ENCODE measurements at regions not wholly inside any gene's neighbourhood (a gene's known extent, or its start where the extent isn't known, plus 50 kb on each side); places are given as distances from the start of the nearest gene placed in this dataset.

- no peak for DNase-seq
- H3K4me2 ChIP-seq = no peak overlapping the region
- POLR2A ChIA-PET (ENCODE audit: unreplicated experiment) = no interaction called here
- no peaks in the 10 kb centered on the region for H3K36me3 ChIP-seq (ENCODE audit: low read depth)
- TF ChIP-seq CTCF (conservative IDR thresholded peaks at IDR 0.05) (no peak), EZH2 (IDR thresholded peaks at IDR 0.05; ENCODE audit: low read depth) (no peak)
- BruUV-seq (replicated peaks) = no TSS peak
- H3K27ac ChIP-seq = no peak overlapping the region
- no peaks in the 10 kb centered on the region for H4K20me1 ChIP-seq (ENCODE audit: insufficient read depth)
- H3K27me3 ChIP-seq (ENCODE audit: insufficient read depth, low read depth) = no peaks in the 10 kb centered on the region
- H2AFZ ChIP-seq = no peak overlapping the region
- H3F3A ChIP-seq (ENCODE audit: insufficient read depth, low read depth) = no peaks in the 10 kb centered on the region
- intact Hi-C loops (cut with micrococcal nuclease; ENCODE audit: unreplicated experiment) = no loop called here
- H3K4me1 ChIP-seq (replicated peaks; ENCODE audit: insufficient read depth) = no peaks in the 10 kb centered on the region
- H3K4me3 ChIP-seq = no peak overlapping the region
- CTCF ChIA-PET = no interaction called here
- no peaks in the 10 kb centered on the region for H3K9me2 ChIP-seq (ENCODE audit: insufficient read depth)
- H3K79me2 ChIP-seq (ENCODE audit: low read depth) = no peaks in the 10 kb centered on the region
- H3K9me3 ChIP-seq (ENCODE audit: insufficient read depth, low read depth) = no peaks in the 10 kb centered on the region
These were observed 139.4 kb upstream of the EMCN start for GRCh38 chr4:100657187-100657586.

GRCh38 chr4:100651499-100652175 is 133.8 kb upstream of the EMCN start:
- H3K9me3 ChIP-seq (ENCODE audit: insufficient read depth, low read depth) = no peaks in the 10 kb centered on the region
- POLR2A ChIA-PET (ENCODE audit: unreplicated experiment) = no interaction called here
- H3K4me1 ChIP-seq (replicated peaks; ENCODE audit: insufficient read depth) = no peaks in the 10 kb centered on the region
- no peak overlapping the region for H3K4me2 ChIP-seq
- H3K27ac ChIP-seq = no peak overlapping the region
- no peaks in the 10 kb centered on the region for H3K27me3 ChIP-seq (ENCODE audit: insufficient read depth, low read depth)
- H3F3A ChIP-seq (ENCODE audit: insufficient read depth, low read depth) = no peaks in the 10 kb centered on the region
- no peak for DNase-seq
- H3K79me2 ChIP-seq (ENCODE audit: low read depth) = no peaks in the 10 kb centered on the region
- H4K20me1 ChIP-seq (ENCODE audit: insufficient read depth) = no peaks in the 10 kb centered on the region
- no peaks in the 10 kb centered on the region for H3K9me2 ChIP-seq (ENCODE audit: insufficient read depth)
- no peaks in the 10 kb centered on the region for H3K36me3 ChIP-seq (ENCODE audit: low read depth)
- no peak overlapping the region for H3K4me3 ChIP-seq
- intact Hi-C loops (cut with micrococcal nuclease; ENCODE audit: unreplicated experiment) = no loop called here
- CTCF ChIA-PET = no interaction called here
- no TSS peak for BruUV-seq (replicated peaks)
- no peak overlapping the region for H2AFZ ChIP-seq
- TF ChIP-seq CTCF (conservative IDR thresholded peaks at IDR 0.05) (no peak), EZH2 (IDR thresholded peaks at IDR 0.05; ENCODE audit: low read depth) (no peak)

GRCh38 chr4:100649417-100649816 is 131.6 kb upstream of the EMCN start:
- DNase-seq = no peak
- no peaks in the 10 kb centered on the region for H3K79me2 ChIP-seq (ENCODE audit: low read depth)
- H3K27ac ChIP-seq = no peak overlapping the region
- no peaks in the 10 kb centered on the region for H3K9me3 ChIP-seq (ENCODE audit: insufficient read depth, low read depth)
- CTCF ChIA-PET = no interaction called here
- no peak for TF ChIP-seq EZH2 (IDR thresholded peaks at IDR 0.05; ENCODE audit: low read depth)
- no peak for TF ChIP-seq CTCF (conservative IDR thresholded peaks at IDR 0.05)
- H3K4me3 ChIP-seq = no peak overlapping the region
- POLR2A ChIA-PET (ENCODE audit: unreplicated experiment) = no interaction called here
- no peaks in the 10 kb centered on the region for H3F3A ChIP-seq (ENCODE audit: insufficient read depth, low read depth)
- no peaks in the 10 kb centered on the region for H4K20me1 ChIP-seq (ENCODE audit: insufficient read depth)
- intact Hi-C loops (cut with micrococcal nuclease; ENCODE audit: unreplicated experiment) = no loop called here
- no peaks in the 10 kb centered on the region for H3K27me3 ChIP-seq (ENCODE audit: insufficient read depth, low read depth)
- H3K9me2 ChIP-seq (ENCODE audit: insufficient read depth) = no peaks in the 10 kb centered on the region
- H3K4me1 ChIP-seq (replicated peaks; ENCODE audit: insufficient read depth) = no peaks in the 10 kb centered on the region
- H2AFZ ChIP-seq = no peak overlapping the region
- no TSS peak for BruUV-seq (replicated peaks)
- no peak overlapping the region for H3K4me2 ChIP-seq
- H3K36me3 ChIP-seq (ENCODE audit: low read depth) = no peaks in the 10 kb centered on the region
